GM12878 (cell line): ENCODE measurements at regions not wholly inside any gene's neighbourhood (a gene's known extent, or its start where the extent isn't known, plus 50 kb on each side); places are given as distances from the start of the nearest gene placed in this dataset.

Experiments used
- BRCA1 ChIP-seq: IDR thresholded peaks from 2 replicates; pipeline ENCODE4 v1.6.1; 2011; ENCODE audit warnings: low read depth, low read length, improper control_type of control experiment
- MLLT1 ChIP-seq: fragments of 450-650 bp; IDR thresholded peaks from 2 replicates; pipeline ENCODE4 v1.6.1; 2016; ENCODE audit warnings: mild to moderate bottlenecking
- POLR2A ChIP-seq: IDR thresholded peaks from 2 replicates; pipeline ENCODE4 v1.6.1; 2011; ENCODE audit warnings: low read depth, mild to moderate bottlenecking, low read length

GRCh38 chr3:70874196-70874595 lies 561.8 kb upstream of the MDFIC2 start:
- TF ChIP-seq MLLT1 (no peak), POLR2A (no peak), BRCA1 (no peak)
